NCI-H1417 (cell line): ENCODE measurements at regions not wholly inside any gene's neighbourhood (a gene's known extent, or its start where the extent isn't known, plus 50 kb on each side); places are given as distances from the start of the nearest gene placed in this dataset.

Experiments
- DNase-seq, 3 experiments: peaks; one replicate each; lab custom pipeline; 2025; lab: John Stamatoyannopoulos, UW

- peak; percentile 32 to 84 (median 72) for DNase-seq
Observed at GRCh38 chr9:36728651-36729520, 156.2 kb downstream of the MELK start.

- DNase-seq, result no peak
Observed at GRCh38 chr9:36729906-36730305, 157.2 kb downstream of the MELK start.

- DNase-seq, result no peak
Observed at GRCh38 chr9:36730414-36730813, 157.7 kb downstream of the MELK start.

GRCh38 chr9:36731068-36731956, 158.6 kb downstream of the MELK start:
- peak in 1 of 3 experiments; percentile 67 for DNase-seq

- no peak for DNase-seq
Observed at GRCh38 chr9:36734737-36735136, 162.0 kb downstream of the MELK start.

GRCh38 chr9:36736648-36737047, 164.0 kb downstream of the MELK start:
- no peak for DNase-seq

- DNase-seq, result no peak
Observed at GRCh38 chr9:36738318-36738976, 165.8 kb downstream of the MELK start.

GRCh38 chr9:36739373-36740116, 166.8 kb downstream of the MELK start:
- no peak for DNase-seq

- peak in 2 of 3 experiments; percentile 17 to 79 for DNase-seq
Observed at GRCh38 chr9:36742264-36742663, 169.6 kb downstream of the MELK start.

GRCh38 chr9:36744678-36745077, 172.0 kb downstream of the MELK start:
- DNase-seq, result no peak

GRCh38 chr9:36745977-36746376, 173.3 kb downstream of the MELK start:
- DNase-seq, result no peak

GRCh38 chr9:36746415-36746814, 173.7 kb downstream of the MELK start:
- DNase-seq, result peak in 1 of 3 experiments; percentile 77

- DNase-seq, result no peak
Observed at GRCh38 chr9:36748322-36748899, 175.7 kb downstream of the MELK start.

GRCh38 chr9:36749461-36749860, 176.8 kb downstream of the MELK start:
- DNase-seq, result peak in 1 of 3 experiments; percentile 30

- no peak for DNase-seq
Observed at GRCh38 chr9:36750630-36751029, 177.9 kb downstream of the MELK start.

GRCh38 chr9:36755019-36755418, 182.3 kb downstream of the MELK start:
- no peak for DNase-seq

GRCh38 chr9:36759141-36759540, 186.4 kb downstream of the MELK start:
- no peak for DNase-seq

GRCh38 chr9:36759976-36760375, 187.3 kb downstream of the MELK start:
- no peak for DNase-seq

- DNase-seq, result no peak
Observed at GRCh38 chr9:36760667-36761420, 188.1 kb downstream of the MELK start.

GRCh38 chr9:36762958-36763357, 190.3 kb downstream of the MELK start:
- DNase-seq, result peak in 1 of 3 experiments; percentile 61
